SK-N-SH treated with all-trans-retinoic acid at 6 μM for 48 hours (cell line): ENCODE measurements at regions not wholly inside any gene's neighbourhood (a gene's known extent, or its start where the extent isn't known, plus 50 kb on each side); places are given as distances from the start of the nearest gene placed in this dataset.

Experiments used
- ATAC-seq: fragments of 200-7000 bp; cut with Tn5 transposase; 3 replicates; pipeline ENCODE4 v1.9.1; 2020; ENCODE audit warnings: mild to moderate bottlenecking, moderate library complexity
- ARNTL ChIP-seq: fragments of 450-650 bp; formaldehyde crosslinking; IDR thresholded peaks from 2 replicates; pipeline ENCODE4 v1.5.0; 2020; ENCODE audit warnings: low read depth, mild to moderate bottlenecking, moderate library complexity, borderline replicate concordance
- BACH2 ChIP-seq: fragments of 250-450 bp; sonication (Bioruptor Pico); IDR thresholded peaks from 2 replicates; pipeline ENCODE4 v1.9.0; 2021; ENCODE audit warnings: mild to moderate bottlenecking, borderline replicate concordance
- ESRRG ChIP-seq: fragments of 250-450 bp; sonication (Bioruptor Pico); IDR thresholded peaks from 2 replicates; pipeline ENCODE4 v1.6.1; 2021; ENCODE audit warnings: mild to moderate bottlenecking
- GLIS3 ChIP-seq: fragments of 250-450 bp; sonication (Bioruptor Pico); IDR thresholded peaks from 2 replicates; pipeline ENCODE4 v1.5.0; 2020; ENCODE audit warnings: mild to moderate bottlenecking, moderate library complexity
- ISL1 ChIP-seq: fragments of 250-450 bp; sonication (Bioruptor Pico); IDR thresholded peaks from 2 replicates; pipeline ENCODE4 v2.1.2; 2022; ENCODE audit warnings: mild to moderate bottlenecking, moderate library complexity
- OSR1 ChIP-seq: fragments of 250-450 bp; sonication (Bioruptor Pico); IDR thresholded peaks from 2 replicates; pipeline ENCODE4 v1.8.0; 2022; ENCODE audit warnings: moderate library complexity, mild to moderate bottlenecking, inconsistent platforms
- PPARA ChIP-seq: fragments of 250-450 bp; sonication (Bioruptor Pico); IDR thresholded peaks from 2 replicates; pipeline ENCODE4 v1.5.0; 2020; ENCODE audit warnings: mild to moderate bottlenecking, borderline replicate concordance
- RARB ChIP-seq: fragments of 250-450 bp; sonication (Bioruptor Pico); IDR thresholded peaks from 2 replicates; pipeline ENCODE4 v1.8.0; 2021; ENCODE audit warnings: mild to moderate bottlenecking, moderate library complexity
- SNAI2 ChIP-seq: fragments of 250-450 bp; sonication (Bioruptor Pico); IDR thresholded peaks from 2 replicates; pipeline ENCODE4 v1.5.0; 2020; ENCODE audit warnings: mild to moderate bottlenecking, moderate library complexity
- TCF4 ChIP-seq: fragments of 250-450 bp; sonication (Bioruptor Pico); IDR thresholded peaks from 2 replicates; pipeline ENCODE4 v1.8.0; 2021; ENCODE audit warnings: mild to moderate bottlenecking, moderate library complexity, borderline replicate concordance
- ZC3H10 ChIP-seq: fragments of 250-450 bp; sonication (Bioruptor Pico); IDR thresholded peaks from 2 replicates; pipeline ENCODE4 v1.5.1; 2021; ENCODE audit warnings: mild to moderate bottlenecking, moderate library complexity
- ZFP3 ChIP-seq: fragments of 250-450 bp; sonication (Bioruptor Pico); IDR thresholded peaks from 2 replicates; pipeline ENCODE4 v1.5.0; 2020; ENCODE audit warnings: mild to moderate bottlenecking, moderate library complexity
- ZFP30 ChIP-seq: fragments of 450-650 bp; formaldehyde crosslinking; IDR thresholded peaks from 2 replicates; pipeline ENCODE4 v1.5.0; 2022; ENCODE audit warnings: mild to moderate bottlenecking, moderate library complexity
- ZNF70 ChIP-seq: fragments of 450-650 bp; formaldehyde crosslinking; IDR thresholded peaks from 2 replicates; pipeline ENCODE4 v1.5.0; 2020; ENCODE audit warnings: mild to moderate bottlenecking, moderate library complexity
- TF ChIP-seq, protein P1 (sequence below): fragments of 250-450 bp; sonication (Bioruptor Pico); IDR thresholded peaks from 2 replicates; pipeline ENCODE4 v1.5.1; 2020; ENCODE audit warnings: low read depth, mild to moderate bottlenecking, moderate library complexity
- TF ChIP-seq, protein P2 (sequence below): fragments of 250-450 bp; sonication (Bioruptor Pico); IDR thresholded peaks from 2 replicates; pipeline ENCODE4 v1.5.1; 2021; ENCODE audit warnings: mild to moderate bottlenecking, moderate library complexity
- TF ChIP-seq, protein P3 (sequence below): fragments of 250-450 bp; sonication (Bioruptor Pico); IDR thresholded peaks from 2 replicates; pipeline ENCODE4 v1.8.0; 2020; ENCODE audit warnings: mild to moderate bottlenecking, moderate library complexity, borderline replicate concordance

DNA sequence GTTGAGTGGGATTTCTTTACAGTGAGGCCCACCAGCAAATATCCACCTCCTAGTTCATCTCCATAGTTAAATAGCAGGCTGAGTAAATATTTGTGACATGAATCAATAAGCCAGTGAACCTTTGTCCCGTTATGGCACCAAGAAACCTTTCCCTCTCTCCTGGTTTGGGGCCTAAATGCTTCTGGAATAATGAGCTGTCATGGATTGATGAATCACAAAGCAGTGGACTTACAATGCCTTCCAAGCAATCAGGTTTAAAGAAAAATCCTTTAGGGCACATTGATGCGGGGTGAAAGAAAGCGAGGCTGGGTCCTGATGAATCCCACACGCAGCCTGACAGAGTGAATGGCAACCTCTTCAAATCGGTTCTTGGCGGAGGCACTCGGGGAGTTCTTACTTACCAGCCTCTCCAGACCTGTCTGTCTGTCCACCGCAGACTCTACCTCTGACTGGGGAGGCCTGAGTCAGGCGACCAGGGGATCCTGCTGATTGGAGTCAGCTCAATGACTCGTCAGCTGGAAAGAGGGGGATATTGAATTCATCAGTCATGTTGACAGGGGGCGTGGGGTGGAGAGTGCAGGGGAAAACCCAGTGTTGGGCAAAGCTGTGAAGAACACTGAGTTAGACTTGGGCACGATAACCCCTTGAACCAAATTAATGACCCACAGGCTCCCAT is 247.3 kb downstream of the PLPP3 start:
- peak; percentile 56 for ATAC-seq
- no peak for TF ChIP-seq ZFP3 (CRISPR knock-in tag)
- TF ChIP-seq BACH2 (CRISPR knock-in tag): no peak
- TF ChIP-seq, protein P1, sequence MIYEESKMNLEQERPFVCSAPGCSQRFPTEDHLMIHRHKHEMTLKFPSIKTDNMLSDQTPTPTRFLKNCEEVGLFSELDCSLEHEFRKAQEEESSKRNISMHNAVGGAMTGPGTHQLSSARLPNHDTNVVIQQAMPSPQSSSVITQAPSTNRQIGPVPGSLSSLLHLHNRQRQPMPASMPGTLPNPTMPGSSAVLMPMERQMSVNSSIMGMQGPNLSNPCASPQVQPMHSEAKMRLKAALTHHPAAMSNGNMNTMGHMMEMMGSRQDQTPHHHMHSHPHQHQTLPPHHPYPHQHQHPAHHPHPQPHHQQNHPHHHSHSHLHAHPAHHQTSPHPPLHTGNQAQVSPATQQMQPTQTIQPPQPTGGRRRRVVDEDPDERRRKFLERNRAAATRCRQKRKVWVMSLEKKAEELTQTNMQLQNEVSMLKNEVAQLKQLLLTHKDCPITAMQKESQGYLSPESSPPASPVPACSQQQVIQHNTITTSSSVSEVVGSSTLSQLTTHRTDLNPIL (CRISPR knock-in tag): no peak
- no peak for TF ChIP-seq TCF4 (CRISPR knock-in tag)

DNA sequence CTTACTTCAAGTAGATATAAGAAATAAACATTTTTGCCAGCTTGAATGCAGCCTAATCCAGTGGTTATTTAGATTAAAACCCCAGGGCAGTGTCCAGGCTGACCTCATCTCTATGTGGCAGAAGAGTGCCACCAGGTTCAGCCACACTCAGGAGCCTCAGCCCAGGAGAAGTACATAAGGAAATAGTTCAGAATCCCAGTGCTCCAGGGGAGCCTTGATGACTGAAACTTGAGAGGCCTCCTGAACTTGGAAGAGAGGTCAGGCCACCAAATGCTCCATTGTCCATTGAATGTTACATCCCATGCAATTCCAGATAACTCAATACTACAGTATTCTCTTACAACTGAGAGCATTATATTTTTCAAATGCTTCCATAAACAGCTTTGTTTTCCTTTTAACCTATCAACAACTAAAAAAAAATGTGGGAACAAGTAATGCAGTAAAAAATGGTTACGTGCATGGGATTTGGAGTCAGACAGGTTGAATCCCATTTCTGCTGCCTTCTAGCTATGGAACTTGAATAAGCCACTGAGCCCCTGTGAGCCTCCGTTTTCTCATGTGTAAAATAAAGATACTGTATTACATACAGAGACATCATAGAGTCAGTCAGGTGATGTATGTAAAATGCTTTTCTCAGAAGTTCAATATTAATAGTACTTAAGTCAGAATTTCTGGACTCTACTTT is 248.0 kb downstream of the PLPP3 start:
- peak; percentile 29 for ATAC-seq
- no peak for TF ChIP-seq TCF4 (CRISPR knock-in tag)
- TF ChIP-seq, protein P1 (CRISPR knock-in tag): no peak

DNA sequence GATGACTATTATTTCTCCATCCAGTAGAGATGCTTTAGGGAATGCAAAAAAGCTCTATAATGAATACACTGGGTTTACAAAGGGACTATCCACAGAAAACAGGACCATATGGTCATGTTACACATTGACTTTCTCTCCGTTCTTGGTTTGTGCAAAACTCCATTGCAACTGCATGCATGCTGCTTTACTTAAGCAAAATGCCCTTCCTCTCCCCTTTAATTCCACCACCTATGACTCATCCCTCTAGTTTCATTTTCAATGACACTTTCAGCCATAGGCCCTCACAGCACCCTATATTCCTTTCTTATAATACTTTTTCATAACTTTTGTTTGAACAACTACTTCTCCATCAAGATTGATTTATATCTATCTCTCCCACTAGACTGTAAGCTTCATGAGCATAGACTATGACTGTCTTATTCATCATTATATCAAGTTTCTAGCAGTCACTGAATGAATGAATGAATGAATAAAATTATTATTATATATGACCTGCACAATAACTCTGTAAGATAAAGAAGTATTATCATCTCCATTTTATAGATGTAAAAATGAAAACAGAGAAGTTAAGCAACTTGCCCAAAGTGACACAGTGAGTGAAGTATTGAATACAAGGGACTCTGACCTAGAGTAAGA is 248.9 kb downstream of the PLPP3 start:
- TF ChIP-seq ZNF70 (CRISPR knock-in tag) (no peak), ISL1 (CRISPR knock-in tag) (no peak), RARB (CRISPR knock-in tag) (no peak), ARNTL (CRISPR knock-in tag) (no peak), BACH2 (CRISPR knock-in tag) (no peak), PPARA (no peak), ESRRG (no peak)
- TF ChIP-seq, protein P2, sequence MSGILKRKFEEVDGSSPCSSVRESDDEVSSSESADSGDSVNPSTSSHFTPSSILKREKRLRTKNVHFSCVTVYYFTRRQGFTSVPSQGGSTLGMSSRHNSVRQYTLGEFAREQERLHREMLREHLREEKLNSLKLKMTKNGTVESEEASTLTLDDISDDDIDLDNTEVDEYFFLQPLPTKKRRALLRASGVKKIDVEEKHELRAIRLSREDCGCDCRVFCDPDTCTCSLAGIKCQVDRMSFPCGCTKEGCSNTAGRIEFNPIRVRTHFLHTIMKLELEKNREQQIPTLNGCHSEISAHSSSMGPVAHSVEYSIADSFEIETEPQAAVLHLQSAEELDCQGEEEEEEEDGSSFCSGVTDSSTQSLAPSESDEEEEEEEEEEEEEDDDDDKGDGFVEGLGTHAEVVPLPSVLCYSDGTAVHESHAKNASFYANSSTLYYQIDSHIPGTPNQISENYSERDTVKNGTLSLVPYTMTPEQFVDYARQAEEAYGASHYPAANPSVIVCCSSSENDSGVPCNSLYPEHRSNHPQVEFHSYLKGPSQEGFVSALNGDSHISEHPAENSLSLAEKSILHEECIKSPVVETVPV (CRISPR knock-in tag): no peak
- TF ChIP-seq, protein P3, sequence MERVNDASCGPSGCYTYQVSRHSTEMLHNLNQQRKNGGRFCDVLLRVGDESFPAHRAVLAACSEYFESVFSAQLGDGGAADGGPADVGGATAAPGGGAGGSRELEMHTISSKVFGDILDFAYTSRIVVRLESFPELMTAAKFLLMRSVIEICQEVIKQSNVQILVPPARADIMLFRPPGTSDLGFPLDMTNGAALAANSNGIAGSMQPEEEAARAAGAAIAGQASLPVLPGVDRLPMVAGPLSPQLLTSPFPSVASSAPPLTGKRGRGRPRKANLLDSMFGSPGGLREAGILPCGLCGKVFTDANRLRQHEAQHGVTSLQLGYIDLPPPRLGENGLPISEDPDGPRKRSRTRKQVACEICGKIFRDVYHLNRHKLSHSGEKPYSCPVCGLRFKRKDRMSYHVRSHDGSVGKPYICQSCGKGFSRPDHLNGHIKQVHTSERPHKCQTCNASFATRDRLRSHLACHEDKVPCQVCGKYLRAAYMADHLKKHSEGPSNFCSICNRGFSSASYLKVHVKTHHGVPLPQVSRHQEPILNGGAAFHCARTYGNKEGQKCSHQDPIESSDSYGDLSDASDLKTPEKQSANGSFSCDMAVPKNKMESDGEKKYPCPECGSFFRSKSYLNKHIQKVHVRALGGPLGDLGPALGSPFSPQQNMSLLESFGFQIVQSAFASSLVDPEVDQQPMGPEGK (CRISPR knock-in tag): no peak
- TF ChIP-seq, protein P1 (CRISPR knock-in tag): no peak
- TF ChIP-seq, all 23 proteins: peak for 0
- ATAC-seq: peak; percentile 79

DNA sequence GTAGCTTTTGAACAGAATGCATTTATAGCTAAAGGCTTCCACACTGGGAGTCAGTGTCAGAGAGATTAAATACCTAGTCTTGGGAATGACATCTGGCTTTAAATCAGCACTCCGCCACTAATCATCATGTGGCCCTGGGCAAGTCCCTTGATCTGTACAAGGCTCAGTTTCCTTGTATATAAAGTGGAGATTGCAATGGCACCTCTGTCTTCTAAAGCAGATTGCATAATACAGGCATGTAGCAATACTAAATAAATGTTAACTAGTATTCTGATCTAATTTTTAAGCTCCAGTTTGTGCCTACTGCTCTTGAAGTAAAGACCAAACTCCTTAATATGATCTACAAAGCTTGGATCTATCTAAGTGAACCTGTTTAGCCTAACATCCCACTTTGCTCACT is 249.4 kb downstream of the PLPP3 start:
- no peak for ATAC-seq
- no peak for TF ChIP-seq GLIS3 (CRISPR knock-in tag)
- TF ChIP-seq, protein P3 (CRISPR knock-in tag): no peak
- no peak for TF ChIP-seq ZFP30 (CRISPR knock-in tag)
- no peak for TF ChIP-seq ISL1 (CRISPR knock-in tag)
- TF ChIP-seq OSR1 (CRISPR knock-in tag): no peak
- TF ChIP-seq ZC3H10 (CRISPR knock-in tag): no peak
- TF ChIP-seq, protein P2 (CRISPR knock-in tag): no peak
- TF ChIP-seq TCF4 (CRISPR knock-in tag): no peak
- no peak for TF ChIP-seq BACH2 (CRISPR knock-in tag)
- TF ChIP-seq, protein P1 (CRISPR knock-in tag): no peak
- TF ChIP-seq ESRRG: no peak
- no peak for TF ChIP-seq RARB (CRISPR knock-in tag)
- TF ChIP-seq PPARA: no peak
- TF ChIP-seq SNAI2 (CRISPR knock-in tag): no peak
